ENCODE measurements at regions not wholly inside any gene's neighbourhood (a gene's known extent, or its start where the extent isn't known, plus 50 kb on each side); places are given as distances from the start of the nearest gene placed in this dataset.

GRCh38 chr15:81945014-81945615, 100.7 kb downstream of the MEX3B start:
- no peak for TF ChIP-seq POLR2A (IDR thresholded peaks at IDR 0.05)
- no peak for TF ChIP-seq CTCF (IDR thresholded peaks at IDR 0.05)
